HG02798 (cell line): ENCODE measurements at regions not wholly inside any gene's neighbourhood (a gene's known extent, or its start where the extent isn't known, plus 50 kb on each side); places are given as distances from the start of the nearest gene placed in this dataset.

Source experiments
- ATAC-seq: cut with Tn5 transposase; IDR thresholded peaks from one replicate; pipeline ENCODE4 v1.9.1; 2021; ENCODE audit warnings: mild to moderate bottlenecking; ENCODE audit not compliant: unreplicated experiment, poor library complexity

GRCh38 chr6:113627480-113627879 lies 229.7 kb upstream of the MARCKS start:
- peak; percentile 26 for ATAC-seq

- ATAC-seq = no peak
These were observed 227.9 kb upstream of the MARCKS start for GRCh38 chr6:113629256-113629655.

- ATAC-seq = no peak
These were observed 227.0 kb upstream of the MARCKS start for GRCh38 chr6:113629975-113630737.

GRCh38 chr6:113630738-113631535 lies 226.2 kb upstream of the MARCKS start:
- peak; percentile 65 for ATAC-seq

GRCh38 chr6:113631666-113632065 lies 225.5 kb upstream of the MARCKS start:
- ATAC-seq = no peak

- ATAC-seq = peak; percentile 41
These were observed 224.8 kb upstream of the MARCKS start for GRCh38 chr6:113632220-113632864.

- no peak for ATAC-seq
These were observed 223.5 kb upstream of the MARCKS start for GRCh38 chr6:113633638-113634037.

- peak; percentile 28 for ATAC-seq
These were observed 222.6 kb upstream of the MARCKS start for GRCh38 chr6:113634352-113635163.

GRCh38 chr6:113635222-113635986 lies 221.7 kb upstream of the MARCKS start:
- no peak for ATAC-seq

GRCh38 chr6:113636357-113636824 lies 220.8 kb upstream of the MARCKS start:
- ATAC-seq = no peak

- ATAC-seq = no peak
These were observed 217.1 kb upstream of the MARCKS start for GRCh38 chr6:113640051-113640450.

GRCh38 chr6:113642001-113642713 lies 215.0 kb upstream of the MARCKS start:
- no peak for ATAC-seq

- ATAC-seq = peak; percentile 96
These were observed 214.3 kb upstream of the MARCKS start for GRCh38 chr6:113642714-113643406.

- no peak for ATAC-seq
These were observed 213.8 kb upstream of the MARCKS start for GRCh38 chr6:113643407-113643770.

GRCh38 chr6:113644861-113645575 lies 212.1 kb upstream of the MARCKS start:
- peak; percentile 26 for ATAC-seq

- no peak for ATAC-seq
These were observed 211.6 kb upstream of the MARCKS start for GRCh38 chr6:113645576-113645970.

GRCh38 chr6:113645986-113646385 lies 211.2 kb upstream of the MARCKS start:
- ATAC-seq = no peak

- ATAC-seq = no peak
These were observed 210.4 kb upstream of the MARCKS start for GRCh38 chr6:113646701-113647100.
